Neural cell (in vitro differentiated cells): ENCODE measurements at regions not wholly inside any gene's neighbourhood (a gene's known extent, or its start where the extent isn't known, plus 50 kb on each side); places are given as distances from the start of the nearest gene placed in this dataset.

ENCODE experiments used
- H2AFZ ChIP-seq: fragments of 200-600, 300-800 bp; sonication (generic), shearing (Covaris generic); 2 replicates; pipeline ENCODE4 v1.6.0; 2014; ENCODE audit warnings: low read depth, mild to moderate bottlenecking, antibody characterized with exemption, low read length, moderate library complexity
- H3F3A ChIP-seq: fragments of 200-600 bp; shearing (Covaris generic); 2 replicates; pipeline ENCODE4 v1.6.1; 2016; ENCODE audit warnings: mild to moderate bottlenecking, moderate library complexity, mixed read lengths, antibody characterized with exemption, low read length; ENCODE audit not compliant: insufficient read depth, poor library complexity, severe bottlenecking
- H3K27ac ChIP-seq: fragments of 200-600, 300-800 bp; sonication (generic), shearing (Covaris generic); 2 replicates; pipeline ENCODE4 v1.5.1; 2014; ENCODE audit warnings: mild to moderate bottlenecking, low read length, moderate library complexity
- H3K27me3 ChIP-seq: fragments of 300-800, 200-600 bp; sonication (generic), shearing (Covaris generic); 2 replicates; pipeline ENCODE4 v1.6.0; 2014; ENCODE audit warnings: mild to moderate bottlenecking, low read depth, low read length, moderate library complexity; ENCODE audit not compliant: insufficient read depth
- H3K36me3 ChIP-seq: fragments of 300-800, 200-600 bp; sonication (generic), shearing (Covaris generic); 2 replicates; pipeline ENCODE4 v1.5.1; 2014; ENCODE audit warnings: mild to moderate bottlenecking, antibody characterized with exemption, low read length, moderate library complexity; ENCODE audit not compliant: insufficient read depth
- H3K4me2 ChIP-seq: fragments of 300-800, 200-600 bp; sonication (generic), shearing (Covaris generic); 2 replicates; pipeline ENCODE4 v1.6.0; 2014; ENCODE audit warnings: mild to moderate bottlenecking, low read length
- H3K4me3 ChIP-seq: fragments of 300-800, 200-600 bp; sonication (generic), shearing (Covaris generic); 2 replicates; pipeline ENCODE4 v1.5.1; 2014; ENCODE audit warnings: mild to moderate bottlenecking, low read length, moderate library complexity
- H3K79me2 ChIP-seq: fragments of 200-600 bp; shearing (Covaris generic); replicated peaks from 2 replicates; pipeline ENCODE4 v1.6.0; 2014; ENCODE audit warnings: mild to moderate bottlenecking, low read length, moderate library complexity; ENCODE audit not compliant: insufficient read depth
- H3K9ac ChIP-seq: fragments of 300-800, 200-600 bp; sonication (generic), shearing (Covaris generic); 2 replicates; pipeline ENCODE4 v1.6.1; 2016; ENCODE audit warnings: mild to moderate bottlenecking, low read length, mixed read lengths
- H3K9me2 ChIP-seq: fragments of 200-600 bp; shearing (Covaris generic); 2 replicates; pipeline ENCODE4 v1.6.1; 2016; ENCODE audit warnings: mild to moderate bottlenecking, low read length, mixed read lengths; ENCODE audit not compliant: insufficient read depth
- H3K9me3 ChIP-seq: fragments of 200-600, 300-800 bp; sonication (generic), shearing (Covaris generic); 2 replicates; pipeline ENCODE4 v1.6.1; 2016; ENCODE audit warnings: mild to moderate bottlenecking, mixed run types, low read length, moderate library complexity, mixed read lengths
- H4K20me1 ChIP-seq: fragments of 200-600 bp; shearing (Covaris generic); 2 replicates; pipeline ENCODE4 v1.6.1; 2016; ENCODE audit warnings: mild to moderate bottlenecking, mixed run types; ENCODE audit not compliant: insufficient read depth
- CTCF ChIP-seq: fragments of 450-650 bp; IDR thresholded peaks from 2 replicates; pipeline ENCODE4 v1.5.1; 2014; ENCODE audit warnings: antibody characterized with exemption, mild to moderate bottlenecking, moderate library complexity; ENCODE audit not compliant: poor library complexity, severe bottlenecking
- EP300 ChIP-seq: fragments of 450-650 bp; conservative IDR thresholded peaks from 2 replicates; pipeline ENCODE4 v1.6.1; 2014; ENCODE audit warnings: antibody characterized with exemption, mild to moderate bottlenecking, moderate library complexity; ENCODE audit not compliant: poor library complexity, severe bottlenecking
- EZH2 ChIP-seq: fragments of 200-600, 300-800 bp; shearing (Covaris generic), sonication (generic); IDR thresholded peaks from 2 replicates; pipeline ENCODE4 v1.6.1; 2014; ENCODE audit warnings: antibody characterized with exemption, low read length, borderline replicate concordance, mild to moderate bottlenecking; ENCODE audit not compliant: insufficient read depth, poor library complexity, severe bottlenecking
- MXI1 ChIP-seq: fragments of 450-650 bp; conservative IDR thresholded peaks from 2 replicates; pipeline ENCODE4 v1.6.1; 2014; ENCODE audit warnings: antibody characterized with exemption, mild to moderate bottlenecking; ENCODE audit not compliant: poor library complexity, severe bottlenecking
- POLR2AphosphoS5 ChIP-seq: IDR thresholded peaks from 2 replicates; pipeline ENCODE4 v1.6.1; 2012
- RAD21 ChIP-seq: fragments of 450-650 bp; conservative IDR thresholded peaks from 2 replicates; pipeline ENCODE4 v1.6.1; 2014; ENCODE audit warnings: antibody characterized with exemption, mild to moderate bottlenecking, moderate library complexity
- REST ChIP-seq: IDR thresholded peaks from 2 replicates; pipeline ENCODE4 v1.6.1; 2012; ENCODE audit warnings: borderline replicate concordance
- SMC3 ChIP-seq: fragments of 450-650 bp; conservative IDR thresholded peaks from 2 replicates; pipeline ENCODE4 v1.6.1; 2014; ENCODE audit warnings: antibody characterized with exemption, mild to moderate bottlenecking, moderate library complexity; ENCODE audit not compliant: poor library complexity
- TAF1 ChIP-seq: IDR thresholded peaks from 2 replicates; pipeline ENCODE4 v1.6.1; 2012; ENCODE audit warnings: low read depth

GRCh38 chr18:37889963-37890362 is 324.4 kb upstream of the CELF4 start:
- Histone ChIP-seq H3K27me3 (no peaks in the 10 kb centered on the region), H3K79me2 (no peaks in the 10 kb centered on the region), H3K27ac (no peak overlapping the region), H3K4me3 (no peak overlapping the region), H3K9me2 (no peaks in the 10 kb centered on the region), H3K36me3 (no peaks in the 10 kb centered on the region), H3K9me3 (no peaks in the 10 kb centered on the region), H2AFZ (no peak overlapping the region), H3F3A (no peaks in the 10 kb centered on the region), H4K20me1 (no peaks in the 10 kb centered on the region), H3K4me2 (no peak overlapping the region), H3K9ac (no peak overlapping the region)
- TF ChIP-seq EP300 (no peak), EZH2 (no peak), REST (no peak), MXI1 (no peak), POLR2AphosphoS5 (no peak), SMC3 (no peak), TAF1 (no peak), CTCF (no peak), RAD21 (no peak)

- Histone ChIP-seq H3K9me2 (no peaks in the 10 kb centered on the region), H3K27me3 (no peaks in the 10 kb centered on the region), H3K27ac (no peak overlapping the region), H4K20me1 (no peaks in the 10 kb centered on the region), H3K79me2 (no peaks in the 10 kb centered on the region), H2AFZ (no peak overlapping the region), H3K36me3 (no peaks in the 10 kb centered on the region), H3K4me2 (no peak overlapping the region), H3K9me3 (no peaks in the 10 kb centered on the region), H3K9ac (no peak overlapping the region), H3K4me3 (no peak overlapping the region), H3F3A (no peaks in the 10 kb centered on the region)
- TF ChIP-seq MXI1, result no peak
- no peak for TF ChIP-seq TAF1
Measured at GRCh38 chr18:37874721-37875120, 309.1 kb upstream of the CELF4 start.

GRCh38 chr18:37873416-37873815 is 307.8 kb upstream of the CELF4 start:
- H3K36me3 ChIP-seq, result no peaks in the 10 kb centered on the region
- no peaks in the 10 kb centered on the region for H3K79me2 ChIP-seq
- H3K27ac ChIP-seq, result no peak overlapping the region
- no peak for TF ChIP-seq POLR2AphosphoS5
- TF ChIP-seq CTCF, result no peak
- no peak for TF ChIP-seq TAF1
- TF ChIP-seq MXI1, result no peak
- no peak for TF ChIP-seq REST
- no peak for TF ChIP-seq EP300
- no peak for TF ChIP-seq EZH2
- no peak for TF ChIP-seq SMC3
- no peak for TF ChIP-seq RAD21
- no peak overlapping the region for H3K9ac ChIP-seq
- no peak overlapping the region for H2AFZ ChIP-seq
- no peaks in the 10 kb centered on the region for H3K27me3 ChIP-seq
- no peak overlapping the region for H3K4me3 ChIP-seq
- no peaks in the 10 kb centered on the region for H3F3A ChIP-seq
- no peaks in the 10 kb centered on the region for H4K20me1 ChIP-seq
- H3K9me3 ChIP-seq, result no peaks in the 10 kb centered on the region
- H3K9me2 ChIP-seq, result no peaks in the 10 kb centered on the region
- no peak overlapping the region for H3K4me2 ChIP-seq
